Activated T-cell treated with anti-CD3 and anti-CD28 coated beads, Interleukin-2, amount 50 U/mL, for 4 hours (primary cell): ENCODE measurements at regions not wholly inside any gene's neighbourhood (a gene's known extent, or its start where the extent isn't known, plus 50 kb on each side); places are given as distances from the start of the nearest gene placed in this dataset.

Source experiments
- ATAC-seq, 2 donors: fragments of 200-7000 bp; cut with Tn5 transposase; one replicate each; pipeline ENCODE4 v1.10.0; 2021
- DNase-seq: peaks from one replicate; pipeline ENCODE4 v3.0.0-alpha.2; 2020
- H3K27me3 Mint-ChIP-seq: one replicate; pipeline ENCODE4 v1.8.0; 2021; ENCODE audit warnings: low read depth, mixed read lengths
- H3K36me3 Mint-ChIP-seq: one replicate; pipeline ENCODE4 v1.8.0; 2022; ENCODE audit warnings: mixed read lengths; ENCODE audit not compliant: insufficient read depth
- H3K4me1 Mint-ChIP-seq: one replicate; pipeline ENCODE4 v1.8.0; 2021; ENCODE audit warnings: low read depth, mixed read lengths
- H3K4me3 Mint-ChIP-seq: one replicate; pipeline ENCODE4 v1.8.0; 2021; ENCODE audit warnings: mild to moderate bottlenecking, moderate library complexity, mixed read lengths
- H3K9me3 Mint-ChIP-seq: one replicate; pipeline ENCODE4 v1.8.0; 2021; ENCODE audit warnings: mixed read lengths

DNA sequence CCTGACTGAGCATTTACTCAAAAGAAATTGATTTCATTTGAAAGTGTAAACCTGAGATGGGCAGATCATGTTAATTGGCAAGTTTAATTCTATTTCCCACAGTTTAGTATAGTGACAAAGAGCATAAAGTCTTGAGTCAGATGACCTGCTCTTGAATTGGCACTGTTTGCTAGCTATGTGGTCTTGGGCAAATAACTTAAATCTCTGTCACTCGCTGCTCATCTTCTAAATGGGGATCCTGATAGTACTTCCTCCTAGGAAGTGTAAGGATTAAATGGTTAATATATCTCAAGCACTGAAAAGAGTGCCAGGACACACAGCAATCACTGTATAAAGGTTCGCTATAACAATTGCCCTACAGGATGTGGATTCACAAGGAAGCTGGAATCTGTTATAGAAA lies 242.8 kb upstream of the JADE1 start:
- Mint-ChIP-seq H3K9me3 (no peaks in the 10 kb centered on the region), H3K4me3 (no peak overlapping the region), H3K4me1 (no peaks in the 10 kb centered on the region), H3K27me3 (peaks cover 16% of the 10 kb centered on the region), H3K36me3 (no peaks in the 10 kb centered on the region)
- DNase-seq (no peak), ATAC-seq (no peak)

DNA sequence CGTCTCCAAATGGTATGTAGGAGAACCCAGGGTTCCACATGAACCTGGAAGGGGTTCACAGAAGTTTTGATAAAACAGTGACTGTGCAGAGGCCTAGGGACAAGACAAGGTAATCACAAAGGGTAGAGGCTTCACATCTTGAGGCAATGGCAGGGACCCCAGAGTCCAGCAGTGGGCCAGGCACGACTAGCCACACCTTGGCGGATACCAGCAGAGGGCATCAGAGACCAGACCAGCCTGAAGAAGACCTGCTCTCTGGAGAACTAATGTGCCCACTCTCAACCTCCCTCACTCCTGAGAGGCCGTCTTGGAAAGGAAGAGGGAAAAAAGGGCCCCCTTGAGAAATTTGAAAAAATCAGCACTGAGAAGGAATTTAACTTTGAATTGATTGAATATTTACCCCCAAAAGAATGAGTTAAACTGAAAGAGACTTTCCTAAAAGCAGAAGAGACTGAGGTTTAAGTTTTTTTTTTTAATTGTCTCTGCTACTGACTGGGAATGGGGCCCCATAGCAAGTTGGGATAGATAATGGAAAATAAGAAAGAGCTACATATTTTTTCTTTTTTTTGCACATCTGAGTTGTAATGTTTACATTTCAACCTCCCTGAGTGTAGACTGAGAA lies 243.8 kb upstream of the JADE1 start:
- H3K4me3 Mint-ChIP-seq: no peak overlapping the region

DNA sequence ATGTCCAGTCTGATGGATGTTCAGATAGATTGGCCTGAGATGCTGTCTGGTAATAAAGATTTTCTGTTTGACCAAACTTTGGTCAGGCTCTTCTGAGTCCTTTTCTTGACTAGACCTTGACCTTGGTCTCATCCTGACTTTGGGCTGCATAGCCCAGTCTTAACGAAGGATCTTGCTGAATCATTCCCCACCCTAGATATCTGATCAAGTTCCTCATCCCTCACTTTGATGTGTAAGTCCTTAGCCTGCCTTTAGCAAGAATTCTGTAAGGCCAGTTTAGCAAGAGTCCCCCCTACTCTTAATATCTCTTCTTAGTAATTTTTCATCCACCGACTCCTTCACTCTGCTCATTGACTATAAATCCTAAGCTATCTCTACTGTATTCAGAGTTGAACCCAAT lies 244.4 kb upstream of the JADE1 start:
- ATAC-seq: no peak
- Mint-ChIP-seq H3K4me1 (no peaks in the 10 kb centered on the region), H3K4me3 (no peak overlapping the region), H3K36me3 (no peaks in the 10 kb centered on the region), H3K9me3 (no peaks in the 10 kb centered on the region), H3K27me3 (peaks cover 10% of the 10 kb centered on the region)
- no peak for DNase-seq

More for the DNA sequence above, 243.8 kb upstream of the JADE1 start:
- Mint-ChIP-seq H3K9me3 (no peaks in the 10 kb centered on the region), H3K27me3 (peaks cover 16% of the 10 kb centered on the region), H3K4me1 (no peaks in the 10 kb centered on the region), H3K36me3 (no peaks in the 10 kb centered on the region)
- ATAC-seq (no peak), DNase-seq (no peak)

DNA sequence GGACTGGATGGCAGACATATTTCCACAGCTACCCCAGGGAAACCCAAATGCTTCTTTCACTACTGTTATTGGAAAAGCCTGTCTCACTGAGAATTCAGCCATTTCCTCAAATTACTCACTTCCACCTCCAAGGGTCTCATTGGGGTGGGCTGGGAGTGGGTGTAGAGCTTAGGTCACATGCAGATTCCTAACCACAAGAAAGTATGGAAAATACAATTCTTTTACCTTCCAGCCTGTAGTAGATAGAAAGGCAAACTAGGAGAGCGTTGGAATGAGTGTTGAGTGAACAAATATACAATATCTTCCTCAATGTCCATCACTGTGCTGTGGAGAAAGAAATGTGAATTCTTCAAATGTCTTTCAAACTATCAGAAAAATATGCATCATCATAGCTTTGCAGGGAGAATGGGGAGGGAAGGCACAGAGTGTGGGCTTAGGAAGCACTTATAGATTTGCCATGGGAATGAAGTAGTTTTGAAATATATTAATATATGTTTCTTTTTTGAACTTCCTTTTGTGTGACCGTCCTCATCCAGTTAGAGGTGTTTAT lies 245.3 kb upstream of the JADE1 start:
- Mint-ChIP-seq H3K36me3 (no peaks in the 10 kb centered on the region), H3K9me3 (no peaks in the 10 kb centered on the region), H3K27me3 (peaks cover 10% of the 10 kb centered on the region), H3K4me3 (no peak overlapping the region), H3K4me1 (no peaks in the 10 kb centered on the region)
- ATAC-seq (no peak), DNase-seq (no peak)

DNA sequence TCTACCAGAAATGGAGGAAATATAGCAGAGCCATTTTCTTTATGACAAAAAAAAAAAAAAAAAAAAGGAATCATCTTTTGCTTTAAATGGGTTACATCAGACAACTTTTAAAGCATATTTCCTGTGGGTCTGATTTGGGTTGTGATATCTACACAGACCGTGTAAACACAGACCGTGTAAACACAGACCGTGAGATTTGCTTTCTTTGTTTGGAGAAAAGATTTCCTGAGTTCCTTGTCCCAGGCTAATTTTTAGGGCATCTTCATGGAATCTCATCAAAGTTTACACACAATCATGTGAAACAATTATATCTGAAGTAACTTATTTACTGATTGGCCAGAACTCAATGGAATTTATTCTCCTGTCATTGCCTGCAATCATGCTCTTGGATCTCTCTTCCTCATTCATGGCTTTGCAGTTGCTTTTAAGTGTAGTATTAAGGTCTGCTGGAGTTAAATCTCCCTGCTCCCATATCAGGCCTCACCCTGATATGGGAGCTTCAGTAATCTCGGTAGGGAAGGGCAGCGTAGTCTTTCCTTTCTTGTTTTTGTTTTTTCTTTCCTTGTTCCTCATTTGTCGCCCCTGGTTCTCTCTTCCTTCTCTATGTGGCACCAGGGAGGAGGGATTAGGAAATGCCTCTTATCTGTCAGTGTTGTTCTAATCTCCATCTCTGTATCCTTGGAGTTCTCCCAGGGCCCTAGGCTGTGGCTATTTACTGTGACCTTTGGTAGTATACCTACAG lies 248.6 kb upstream of the JADE1 start:
- ATAC-seq (no peak), DNase-seq (no peak)
- H3K9me3 Mint-ChIP-seq: no peaks in the 10 kb centered on the region
- no peak overlapping the region for H3K4me3 Mint-ChIP-seq
- peaks cover 9% of the 10 kb centered on the region for H3K27me3 Mint-ChIP-seq
- no peaks in the 10 kb centered on the region for H3K4me1 Mint-ChIP-seq
- H3K36me3 Mint-ChIP-seq: no peaks in the 10 kb centered on the region

DNA sequence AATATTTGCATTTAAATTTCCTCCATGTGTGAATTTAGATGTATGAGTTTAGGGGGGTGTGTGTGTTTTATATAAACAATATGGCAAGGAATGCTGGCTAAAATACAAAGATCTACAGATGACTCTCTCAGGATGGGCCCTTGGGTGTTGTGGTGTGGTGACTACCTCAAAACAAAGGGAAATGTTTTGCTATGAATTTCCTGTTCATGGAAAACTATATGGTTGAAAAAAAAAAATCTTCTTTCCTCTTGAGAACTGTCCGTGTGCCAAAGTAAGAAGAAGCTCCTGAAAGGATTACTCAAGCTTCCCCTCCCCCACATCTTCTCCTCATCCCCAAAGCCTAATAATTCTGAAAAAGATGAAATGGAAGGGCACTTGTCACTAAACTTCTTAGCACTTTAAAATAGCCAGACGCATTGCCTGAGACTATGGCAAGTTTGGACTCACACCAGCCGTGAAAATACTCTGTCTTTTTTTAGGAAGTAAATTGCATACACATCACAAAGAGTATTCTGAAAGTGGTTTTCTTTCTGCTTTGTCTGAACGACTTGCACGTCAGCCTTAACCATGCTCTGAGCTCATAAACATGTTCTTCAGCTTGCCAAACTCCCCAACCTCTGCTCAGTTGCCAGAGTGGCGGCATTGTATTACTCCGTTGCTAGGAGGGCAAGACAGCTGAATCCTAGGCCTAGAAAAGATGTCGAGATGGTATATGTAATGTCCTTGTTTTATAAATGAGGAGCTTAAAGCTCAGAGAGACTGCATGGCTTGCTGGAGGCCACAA lies 250.4 kb upstream of the JADE1 start:
- no peak for ATAC-seq
- DNase-seq: no peak
- Mint-ChIP-seq H3K27me3 (peaks cover 9% of the 10 kb centered on the region), H3K9me3 (no peaks in the 10 kb centered on the region), H3K36me3 (no peaks in the 10 kb centered on the region), H3K4me1 (peaks cover 1% of the 10 kb centered on the region), H3K4me3 (no peak overlapping the region)

DNA sequence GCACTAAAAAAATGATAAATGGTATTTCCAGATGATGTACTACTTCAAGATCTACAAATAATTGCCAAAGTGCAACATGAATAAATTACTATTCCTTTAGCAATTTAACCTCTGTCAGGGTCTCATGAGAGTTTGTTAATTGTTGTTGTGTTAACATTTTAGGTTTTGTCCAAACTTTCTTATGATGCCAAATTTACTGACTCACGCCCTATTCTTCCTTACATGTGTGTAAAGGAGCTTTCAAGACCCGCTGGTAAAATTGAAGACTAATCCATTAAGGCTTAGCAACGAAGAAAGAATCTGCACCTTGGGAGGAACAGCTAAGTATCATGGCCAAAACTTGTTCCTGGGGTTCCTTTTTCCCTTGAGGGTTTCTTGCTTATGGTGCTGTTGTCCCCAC lies 252.7 kb upstream of the JADE1 start:
- H3K9me3 Mint-ChIP-seq: no peaks in the 10 kb centered on the region
- H3K27me3 Mint-ChIP-seq: peaks cover 6% of the 10 kb centered on the region
- DNase-seq (no peak), ATAC-seq (no peak)
- H3K4me3 Mint-ChIP-seq: no peak overlapping the region
- no peaks in the 10 kb centered on the region for H3K36me3 Mint-ChIP-seq
- H3K4me1 Mint-ChIP-seq: peaks cover 12% of the 10 kb centered on the region

DNA sequence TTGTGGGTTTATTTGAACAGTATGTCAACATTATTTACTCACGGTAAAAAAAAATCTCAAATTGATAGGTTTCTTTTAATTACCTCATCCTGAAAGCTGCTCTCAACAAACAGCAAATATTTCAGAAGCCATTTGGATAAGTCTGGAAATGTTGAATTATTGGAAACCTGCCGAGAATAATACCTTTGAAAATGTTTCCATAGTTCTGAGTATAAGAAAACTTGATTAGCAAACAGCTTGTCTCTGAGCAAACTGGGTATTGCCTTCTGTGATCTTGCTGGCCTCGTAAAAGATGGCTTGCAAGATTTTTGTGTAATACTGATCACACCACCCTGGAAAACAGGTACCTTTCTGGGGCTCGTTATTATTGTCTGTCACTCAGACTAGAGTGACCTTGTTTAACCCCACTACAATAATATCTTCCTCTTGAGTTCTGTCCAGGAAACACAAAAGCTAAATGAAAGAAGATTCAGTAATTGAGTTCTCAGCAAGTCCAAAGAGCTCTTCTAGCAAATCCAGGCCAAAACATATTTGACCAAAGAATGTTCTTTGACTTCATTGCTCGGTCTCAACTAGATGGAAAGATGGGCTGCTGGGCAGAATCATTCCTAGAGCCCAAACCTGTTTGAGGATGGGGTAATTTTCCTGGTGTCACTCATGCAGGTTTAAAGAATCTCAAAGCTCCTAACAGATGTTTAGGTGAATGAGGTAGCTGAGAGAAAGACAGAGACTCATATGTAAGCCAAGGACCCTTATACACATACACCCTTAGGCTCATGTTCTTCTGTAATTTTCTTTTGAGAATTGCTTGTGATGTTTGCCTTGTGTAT lies 255.6 kb upstream of the JADE1 start:
- no peaks in the 10 kb centered on the region for H3K36me3 Mint-ChIP-seq
- peaks cover 6% of the 10 kb centered on the region for H3K27me3 Mint-ChIP-seq
- H3K9me3 Mint-ChIP-seq: no peaks in the 10 kb centered on the region
- no peak for ATAC-seq
- H3K4me1 Mint-ChIP-seq: peaks cover 12% of the 10 kb centered on the region
- H3K4me3 Mint-ChIP-seq: peak overlapping the region; percentile 90
- DNase-seq: no peak

DNA sequence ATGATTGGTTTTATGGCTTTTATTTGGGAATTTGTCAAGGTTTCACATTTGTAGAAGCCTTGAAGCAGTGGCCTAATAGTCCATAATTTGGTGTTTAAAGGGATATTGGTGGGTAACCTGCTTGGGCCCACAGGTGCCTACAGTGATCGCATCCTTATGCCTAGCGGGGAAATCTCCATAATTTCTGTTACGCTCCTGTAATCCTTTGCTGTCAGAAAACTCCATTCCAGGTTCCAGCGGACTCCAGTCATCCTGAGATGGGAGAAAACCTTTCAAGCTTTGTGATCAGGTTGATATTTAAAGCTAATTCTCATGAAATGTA lies 257.0 kb upstream of the JADE1 start:
- DNase-seq (no peak), ATAC-seq (no peak)
- Mint-ChIP-seq H3K4me3 (peak overlapping the region; percentile 90), H3K36me3 (no peaks in the 10 kb centered on the region), H3K9me3 (no peaks in the 10 kb centered on the region), H3K27me3 (peaks cover 6% of the 10 kb centered on the region), H3K4me1 (peaks cover 12% of the 10 kb centered on the region)

DNA sequence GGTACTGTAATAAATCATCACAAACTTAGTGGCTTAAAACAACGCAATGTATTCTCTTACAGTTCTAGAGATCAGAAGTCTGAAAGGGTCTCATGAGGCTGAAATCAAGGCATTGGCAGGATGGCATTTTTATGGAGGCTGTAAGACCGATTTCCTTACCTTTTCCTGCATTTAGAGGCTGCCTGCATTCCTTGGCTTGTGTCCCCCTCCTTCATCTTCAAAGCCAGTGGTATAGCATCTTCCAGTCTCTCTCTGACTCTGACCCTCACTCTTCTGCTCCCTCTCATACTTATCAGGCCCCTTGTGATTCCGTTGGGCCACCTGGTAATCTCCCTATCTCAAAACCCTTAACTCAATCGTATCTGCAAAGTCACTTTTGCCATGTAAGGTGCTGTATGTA lies 258.2 kb upstream of the JADE1 start:
- Mint-ChIP-seq H3K27me3 (peaks cover 1% of the 10 kb centered on the region), H3K9me3 (no peaks in the 10 kb centered on the region), H3K4me3 (no peak overlapping the region), H3K36me3 (no peaks in the 10 kb centered on the region), H3K4me1 (peaks cover 12% of the 10 kb centered on the region)
- DNase-seq (no peak), ATAC-seq (no peak)

DNA sequence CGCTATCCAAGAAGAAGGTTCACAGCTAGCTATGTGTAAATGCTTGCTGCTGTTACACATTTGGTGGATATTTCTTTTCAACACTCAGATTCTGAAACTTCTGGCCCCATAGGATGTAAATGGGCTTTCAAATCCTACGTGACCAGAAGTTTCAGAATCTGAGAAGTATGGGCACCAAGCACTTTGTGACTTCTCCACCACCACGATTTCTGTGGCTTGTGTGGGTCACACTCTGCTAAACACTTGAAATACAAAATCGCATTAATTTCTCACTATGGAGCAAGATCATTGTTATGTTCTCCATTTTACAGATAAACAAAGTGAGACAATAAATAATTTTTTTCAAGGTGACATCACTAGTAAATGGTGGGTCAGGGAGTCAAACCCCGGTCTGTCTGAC lies 259.4 kb upstream of the JADE1 start:
- H3K36me3 Mint-ChIP-seq: no peaks in the 10 kb centered on the region

DNA sequence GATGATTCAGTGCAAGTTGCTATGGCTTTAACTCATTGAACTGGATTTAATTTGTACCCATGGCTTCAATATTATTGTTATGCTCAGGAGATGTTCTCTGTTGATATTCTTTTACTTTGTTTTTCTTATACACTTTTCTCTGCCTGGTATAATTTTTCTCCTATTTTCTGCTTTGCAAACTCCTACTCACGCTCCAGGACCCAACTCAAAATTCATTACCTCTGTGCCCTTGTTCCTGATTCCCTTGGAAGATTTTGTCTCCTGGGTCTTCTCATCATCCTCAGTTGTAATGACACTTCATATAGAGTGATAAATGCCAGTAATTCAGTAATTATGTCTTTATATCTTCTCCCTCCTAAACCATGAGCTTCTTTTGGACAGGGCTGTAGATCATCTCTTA lies 259.9 kb upstream of the JADE1 start:
- H3K4me3 Mint-ChIP-seq: no peak overlapping the region
- H3K4me1 Mint-ChIP-seq: peaks cover 12% of the 10 kb centered on the region
- DNase-seq (no peak), ATAC-seq (no peak)
- H3K27me3 Mint-ChIP-seq: peaks cover 1% of the 10 kb centered on the region
- no peaks in the 10 kb centered on the region for H3K9me3 Mint-ChIP-seq
- no peaks in the 10 kb centered on the region for H3K36me3 Mint-ChIP-seq

More for the DNA sequence above, 259.4 kb upstream of the JADE1 start:
- DNase-seq (no peak), ATAC-seq (no peak)
- Mint-ChIP-seq H3K4me1 (peaks cover 12% of the 10 kb centered on the region), H3K9me3 (no peaks in the 10 kb centered on the region), H3K27me3 (peaks cover 1% of the 10 kb centered on the region), H3K4me3 (no peak overlapping the region)

DNA sequence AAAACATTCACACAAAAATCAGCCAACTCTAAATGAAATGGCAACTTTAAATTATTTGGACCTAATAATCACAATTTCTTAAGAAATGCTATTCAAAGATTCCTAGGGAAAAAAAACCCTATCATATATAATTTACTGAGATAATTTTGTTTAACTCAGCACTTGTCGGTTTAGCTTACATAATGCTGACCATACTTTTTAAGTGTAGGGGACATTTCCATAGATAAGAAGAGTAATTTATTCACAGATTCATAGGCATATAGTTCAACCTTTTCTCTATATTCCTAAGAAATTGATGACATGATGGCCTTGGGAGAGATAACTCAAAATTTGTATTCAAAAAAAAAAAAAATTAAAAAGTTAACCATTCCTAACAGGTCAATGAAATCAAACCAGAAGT lies 260.8 kb upstream of the PGRMC2 start:
- no peak for DNase-seq
- Mint-ChIP-seq H3K4me1 (peaks cover 7% of the 10 kb centered on the region), H3K9me3 (no peaks in the 10 kb centered on the region), H3K27me3 (peaks cover 1% of the 10 kb centered on the region), H3K4me3 (no peak overlapping the region), H3K36me3 (no peaks in the 10 kb centered on the region)
- ATAC-seq: no peak

DNA sequence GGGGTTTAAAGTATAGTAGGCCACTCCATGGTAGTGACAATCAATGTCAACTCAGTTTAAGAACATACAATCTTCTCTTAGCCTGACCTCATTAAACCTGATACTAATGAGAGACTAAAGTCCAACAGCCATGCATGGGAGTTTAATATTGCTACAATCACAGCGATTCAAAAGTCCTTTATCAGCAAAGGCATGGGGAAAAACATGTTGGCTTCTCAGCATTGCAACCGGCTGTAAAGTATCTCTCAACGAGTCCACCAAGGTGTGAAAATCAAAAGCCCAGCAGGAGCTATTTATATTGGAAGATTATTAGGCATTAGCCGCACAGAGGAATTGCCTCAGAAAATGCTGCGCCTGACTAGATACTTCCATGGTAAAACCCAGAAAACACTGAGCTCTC lies 256.7 kb upstream of the PGRMC2 start:
- DNase-seq: no peak
- H3K4me1 Mint-ChIP-seq: no peaks in the 10 kb centered on the region
- no peak for ATAC-seq
- no peak overlapping the region for H3K4me3 Mint-ChIP-seq
- H3K27me3 Mint-ChIP-seq: peaks cover 3% of the 10 kb centered on the region
- H3K36me3 Mint-ChIP-seq: no peaks in the 10 kb centered on the region
- H3K9me3 Mint-ChIP-seq: no peaks in the 10 kb centered on the region
